HG03354 (cell line): ENCODE measurements at regions not wholly inside any gene's neighbourhood (a gene's known extent, or its start where the extent isn't known, plus 50 kb on each side); places are given as distances from the start of the nearest gene placed in this dataset.

Experiments used
- ATAC-seq: cut with Tn5 transposase; IDR thresholded peaks from one replicate; pipeline ENCODE4 v1.9.1; 2021; ENCODE audit warnings: mild to moderate bottlenecking; ENCODE audit not compliant: unreplicated experiment, poor library complexity, severe bottlenecking

DNA sequence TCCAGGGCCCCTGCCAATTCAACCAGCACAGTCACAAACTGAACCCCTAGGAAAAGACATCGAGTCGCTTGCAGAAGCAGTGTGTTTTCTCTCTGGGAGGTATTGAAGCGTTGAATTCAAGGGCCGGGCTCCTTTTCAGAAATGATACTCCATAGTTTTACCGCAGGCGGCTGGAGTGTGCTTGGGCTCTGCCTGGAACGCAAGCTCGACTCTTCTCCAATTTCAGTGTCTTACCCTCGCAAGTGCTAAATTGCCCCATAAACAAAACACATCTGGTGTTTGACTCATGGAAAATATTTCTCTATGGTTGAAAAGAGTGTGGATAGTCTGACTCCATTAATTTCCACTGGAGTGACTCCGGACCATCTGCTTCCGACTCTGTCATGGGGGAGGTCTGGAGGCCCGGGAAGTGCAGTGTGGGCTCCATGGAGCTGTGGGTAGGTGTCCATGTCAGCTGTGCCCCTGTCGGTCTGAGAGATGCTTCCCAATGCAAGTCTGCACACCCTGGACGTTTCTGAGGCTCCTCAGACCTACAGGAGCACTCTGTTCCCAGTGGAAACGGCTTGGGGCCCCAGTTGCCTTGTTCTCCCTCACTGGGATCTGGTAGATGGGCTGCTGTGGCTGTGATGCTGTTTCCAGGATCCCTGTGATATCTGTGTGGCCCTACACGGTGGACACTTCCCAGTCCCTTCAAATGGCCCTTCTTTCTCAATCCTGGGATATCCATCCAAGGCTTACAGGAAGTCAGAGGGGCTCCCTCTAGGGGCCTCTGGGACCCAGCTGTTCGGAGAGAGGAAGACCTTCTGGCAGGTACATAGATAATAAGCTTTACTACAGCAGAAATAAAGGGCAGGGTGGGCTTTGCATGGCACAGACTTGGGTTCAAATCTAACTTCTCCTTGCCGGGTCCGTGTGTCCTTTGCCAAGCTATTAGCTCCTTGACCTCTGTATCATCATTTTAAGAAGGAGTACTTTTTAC lies 119.8 kb upstream of the CDH13 start:
- ATAC-seq: no peak

DNA sequence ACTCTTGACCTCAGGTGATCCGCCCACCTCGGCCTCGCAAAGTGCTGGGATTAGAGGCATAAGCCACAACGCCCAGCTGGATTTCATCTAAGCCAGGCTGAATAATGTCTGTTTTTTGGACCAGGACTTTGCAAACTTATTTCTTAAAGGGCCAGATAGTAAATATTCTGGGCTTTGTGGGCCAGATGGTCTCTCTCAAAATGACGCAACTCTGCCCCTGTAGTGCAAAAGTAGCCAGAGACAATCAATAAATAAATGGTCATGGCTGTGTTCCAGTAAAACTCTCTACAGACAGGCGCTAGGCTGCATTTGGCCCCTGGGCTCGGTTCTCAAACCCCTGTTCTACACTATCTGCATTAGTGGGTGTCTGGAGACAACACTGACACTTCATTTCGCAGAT lies 121.9 kb upstream of the CDH13 start:
- no peak for ATAC-seq

DNA sequence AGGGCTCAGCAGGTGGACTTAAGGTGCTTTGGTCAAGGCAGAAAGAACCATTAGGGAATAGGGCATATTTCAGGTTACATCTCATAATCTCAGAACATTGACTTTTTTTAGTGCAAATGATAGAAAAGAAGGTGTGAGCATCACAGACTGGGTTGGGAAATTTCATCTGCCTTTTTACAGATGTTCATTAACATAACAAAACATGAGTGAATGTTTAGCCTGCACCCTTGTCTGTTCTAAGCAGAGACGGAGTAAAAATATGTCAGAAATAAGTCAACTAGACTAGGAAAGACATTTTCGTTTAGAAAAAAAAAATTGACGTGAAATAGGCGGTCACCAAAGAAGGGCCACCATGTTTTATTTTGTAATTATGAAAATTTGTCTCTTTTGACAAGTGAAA lies 127.5 kb upstream of the CDH13 start:
- no peak for ATAC-seq

DNA sequence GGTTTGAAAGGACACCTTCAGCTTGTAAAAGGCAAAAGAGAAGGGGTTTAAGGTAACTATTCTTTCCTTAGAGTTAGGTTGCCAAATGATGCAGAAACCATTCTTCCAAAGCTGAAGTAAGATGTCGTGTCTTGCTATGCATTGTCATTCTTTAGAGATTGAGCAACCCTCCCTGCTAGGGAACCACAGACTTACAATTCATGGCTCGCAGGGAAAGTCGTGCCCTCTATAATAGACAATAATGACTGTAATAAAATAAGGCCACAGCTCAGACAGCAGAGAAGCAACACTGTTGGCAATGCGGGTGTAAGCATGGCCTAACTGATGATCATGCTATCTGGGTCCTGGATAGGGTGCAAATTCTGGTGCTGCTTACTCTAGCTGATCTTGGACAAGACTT lies 129.6 kb upstream of the CDH13 start:
- no peak for ATAC-seq

DNA sequence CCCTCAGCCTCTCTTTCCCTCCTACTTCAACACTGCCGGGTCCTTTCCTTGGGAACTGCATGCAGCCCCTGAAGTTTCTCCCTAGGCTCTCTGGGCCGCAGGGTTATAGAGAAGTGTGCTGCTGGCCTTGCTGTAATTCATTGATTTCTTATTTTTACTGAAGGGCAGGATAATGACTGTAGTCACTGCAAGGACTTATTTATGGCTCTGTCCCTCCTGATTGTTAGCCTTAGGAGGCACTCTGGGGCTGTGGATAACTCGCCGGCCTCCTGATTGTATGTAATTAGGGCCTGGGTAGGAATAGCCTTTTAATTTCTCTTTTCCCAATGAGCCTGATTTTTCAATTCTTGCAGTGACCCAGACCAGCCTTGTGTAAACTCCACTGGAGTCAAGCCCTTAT lies 138.3 kb upstream of the CDH13 start:
- ATAC-seq: no peak

DNA sequence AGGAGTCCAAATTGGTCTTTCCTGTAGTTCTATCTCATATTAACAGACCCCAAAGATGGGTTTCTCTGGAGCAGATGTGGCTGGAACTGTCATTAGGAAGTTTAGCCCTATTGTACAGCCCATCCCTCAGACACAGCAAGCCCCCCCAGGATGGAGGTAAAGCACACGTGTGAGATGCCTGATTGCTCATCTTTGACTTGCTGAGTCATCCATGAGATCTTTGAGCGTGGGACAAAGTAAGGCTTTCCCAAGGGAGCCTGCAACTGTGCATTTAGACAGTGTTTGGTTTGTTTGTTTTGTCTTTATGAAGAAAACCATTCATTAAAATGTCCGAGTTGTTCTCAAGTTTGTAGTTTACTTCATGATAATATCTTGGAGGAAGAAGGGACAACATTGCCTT lies 145.3 kb upstream of the CDH13 start:
- no peak for ATAC-seq

DNA sequence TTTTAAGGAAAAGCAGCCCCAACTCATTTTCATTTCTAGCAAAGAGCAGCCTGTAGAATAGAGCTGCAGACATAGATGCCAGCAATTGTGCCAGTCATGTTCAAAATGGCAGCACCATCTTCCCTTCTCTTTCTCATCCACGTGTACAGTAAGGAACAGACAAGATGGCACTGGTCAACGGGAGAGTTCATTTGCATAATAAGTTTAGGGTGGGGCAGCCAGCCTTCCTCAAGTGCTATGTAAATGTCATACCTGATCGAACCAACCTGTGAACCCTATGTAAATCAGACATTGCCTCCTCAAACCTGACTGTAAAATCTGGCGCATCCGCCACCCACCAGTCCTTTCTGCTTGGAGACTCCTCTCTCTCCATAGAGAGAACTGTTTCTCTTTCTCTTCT lies 150.0 kb upstream of the CDH13 start:
- no peak for ATAC-seq

DNA sequence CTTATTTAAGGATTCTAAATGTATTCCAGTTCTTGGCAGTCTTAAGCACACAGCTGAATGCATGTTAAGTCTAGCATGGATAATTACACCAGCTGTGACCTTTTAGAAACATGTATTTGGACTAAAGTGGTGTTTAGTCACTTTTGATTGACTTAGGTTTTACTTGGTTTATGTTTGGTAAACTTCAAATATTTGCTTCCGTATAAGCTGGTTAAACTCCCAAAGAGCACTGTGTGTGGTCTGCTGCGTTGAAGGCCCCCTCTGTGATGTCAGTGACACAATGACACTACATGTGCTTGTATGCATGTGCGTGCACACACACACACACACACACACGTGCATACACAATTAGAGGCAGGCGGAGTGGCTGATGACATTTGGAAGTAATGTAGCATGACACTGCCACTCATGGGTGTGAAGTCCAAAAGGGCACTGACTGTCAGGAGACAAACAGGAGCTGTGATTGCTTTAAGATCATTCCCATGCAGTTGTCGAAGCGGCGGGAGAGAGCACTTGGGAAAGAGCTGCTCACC lies 156.1 kb upstream of the CDH13 start:
- ATAC-seq: no peak

DNA sequence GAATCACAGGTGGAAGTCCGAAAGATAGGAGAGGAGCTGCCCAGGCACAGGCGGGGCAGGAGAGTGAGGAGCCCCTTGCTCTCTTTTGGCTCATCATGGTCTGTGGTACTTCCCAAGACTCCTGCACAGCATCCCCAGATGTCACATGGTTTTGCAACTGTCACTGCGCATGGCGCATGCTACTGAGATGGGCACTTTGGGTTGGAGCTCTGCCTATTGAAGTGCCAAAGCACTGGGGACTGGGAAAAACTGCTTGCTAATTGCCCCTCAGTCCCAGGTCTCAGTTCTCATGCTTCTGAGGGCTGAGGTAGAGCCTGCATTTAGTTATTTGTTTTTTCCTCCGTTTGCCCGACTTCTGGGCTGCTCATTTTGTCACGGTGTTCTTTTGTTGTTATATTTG lies 156.8 kb upstream of the CDH13 start:
- no peak for ATAC-seq

DNA sequence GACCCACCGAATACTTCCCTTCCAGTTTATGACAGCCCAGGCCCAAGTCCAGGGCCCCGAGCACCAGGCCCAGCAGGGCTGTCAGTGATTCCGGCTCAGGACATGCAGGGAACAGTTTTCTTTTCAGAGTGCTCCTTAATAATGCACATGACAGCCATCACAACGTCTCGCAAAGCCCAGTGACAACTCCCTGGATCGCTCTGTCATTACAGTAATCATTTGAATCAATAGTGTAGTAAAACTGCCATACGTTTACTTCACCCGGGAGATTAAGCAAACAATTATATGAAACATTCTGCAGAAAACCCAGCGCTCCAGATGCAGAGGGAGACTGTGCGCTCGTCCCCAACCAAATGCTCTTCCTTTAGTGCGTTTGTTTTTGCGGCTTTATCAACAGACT lies 162.6 kb upstream of the CDH13 start:
- ATAC-seq: no peak

DNA sequence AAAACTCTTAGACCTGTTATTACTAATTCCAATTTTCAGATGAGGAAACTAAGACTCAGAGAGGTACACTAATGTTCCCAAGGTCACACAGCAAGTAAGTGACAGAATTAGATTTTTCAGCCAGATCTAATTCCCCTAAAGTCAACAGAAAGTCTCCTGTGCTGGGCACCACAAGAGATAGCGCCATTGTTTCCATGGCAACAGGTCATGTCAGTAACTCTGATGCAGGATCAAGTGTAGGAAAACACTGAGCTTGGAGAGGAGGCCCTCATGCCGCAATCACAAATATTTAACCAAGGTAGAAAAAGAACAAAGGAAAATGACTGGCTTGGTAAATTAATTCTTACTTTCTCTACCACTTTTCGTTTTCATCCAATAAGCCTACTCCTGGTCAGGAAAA lies 166.0 kb upstream of the CDH13 start:
- no peak for ATAC-seq

DNA sequence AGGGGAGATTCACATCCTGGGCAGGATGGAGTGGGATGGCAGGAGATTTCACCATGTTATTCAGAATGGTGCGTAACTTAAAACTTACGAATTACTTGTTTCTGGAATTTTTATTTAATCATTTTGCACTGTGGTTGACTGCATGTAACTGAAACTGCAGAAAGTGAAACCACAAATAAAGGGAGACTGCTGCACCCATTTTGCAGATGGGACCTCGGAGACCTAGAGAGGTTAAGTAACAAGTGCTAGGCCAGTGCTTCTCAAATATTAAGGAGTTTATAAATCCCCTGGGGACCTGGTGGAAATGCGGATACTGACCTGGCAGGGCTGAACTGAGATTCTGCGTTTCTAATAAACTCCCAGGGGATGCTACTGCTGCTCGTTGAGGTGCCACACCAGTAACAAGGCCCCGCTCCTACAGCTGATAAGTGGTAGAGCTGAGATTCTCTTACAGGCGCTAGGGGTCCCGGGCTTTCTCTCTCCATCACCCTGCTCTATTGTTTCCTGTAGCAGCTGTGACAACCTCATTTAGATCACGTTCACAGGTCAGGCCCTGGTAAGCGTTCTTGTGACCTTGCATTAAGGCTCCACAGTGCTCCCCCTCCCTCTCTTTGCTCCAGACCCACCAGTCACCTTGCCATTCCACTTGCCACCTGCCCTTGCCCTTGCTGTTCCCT lies 167.1 kb upstream of the CDH13 start:
- no peak for ATAC-seq

DNA sequence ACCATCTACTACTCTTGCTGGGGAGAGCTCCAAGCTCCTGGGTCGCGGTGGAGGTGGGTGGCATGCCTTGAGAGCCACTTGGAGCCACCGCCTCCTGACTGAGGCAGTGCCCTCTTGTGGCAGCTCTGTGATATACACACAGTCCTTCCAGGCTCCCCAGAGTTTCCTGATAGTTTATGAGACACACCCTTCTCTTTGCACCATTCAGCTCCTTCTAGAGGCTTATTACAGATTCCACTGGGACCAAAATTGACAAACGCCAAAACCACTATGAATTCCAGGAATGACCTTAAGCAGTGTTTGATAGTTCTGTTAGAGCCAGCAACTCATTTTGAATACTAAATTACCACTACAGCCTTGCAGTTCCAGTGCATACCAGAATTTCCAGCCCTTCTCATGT lies 170.1 kb upstream of the CDH13 start:
- ATAC-seq: peak; percentile 91

DNA sequence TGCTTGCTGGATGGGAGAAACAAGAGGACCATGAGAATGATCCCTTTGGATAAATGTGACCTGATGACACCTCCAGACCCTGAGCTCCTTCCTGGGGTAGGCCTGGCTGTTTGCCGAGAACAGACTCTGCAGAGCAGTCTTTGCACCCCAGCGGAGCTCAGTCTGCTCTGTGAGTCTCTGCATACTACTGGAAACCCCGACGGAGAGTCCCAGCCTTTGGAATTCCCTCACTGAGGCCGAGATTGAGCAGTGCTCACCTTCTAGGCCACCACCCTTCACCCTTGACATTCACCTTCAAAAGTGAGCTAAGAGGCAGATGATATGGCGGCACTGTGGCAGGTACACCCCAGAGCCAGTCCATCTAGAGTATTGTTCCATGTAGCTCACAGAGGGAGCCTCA lies 172.2 kb upstream of the CDH13 start:
- no peak for ATAC-seq

DNA sequence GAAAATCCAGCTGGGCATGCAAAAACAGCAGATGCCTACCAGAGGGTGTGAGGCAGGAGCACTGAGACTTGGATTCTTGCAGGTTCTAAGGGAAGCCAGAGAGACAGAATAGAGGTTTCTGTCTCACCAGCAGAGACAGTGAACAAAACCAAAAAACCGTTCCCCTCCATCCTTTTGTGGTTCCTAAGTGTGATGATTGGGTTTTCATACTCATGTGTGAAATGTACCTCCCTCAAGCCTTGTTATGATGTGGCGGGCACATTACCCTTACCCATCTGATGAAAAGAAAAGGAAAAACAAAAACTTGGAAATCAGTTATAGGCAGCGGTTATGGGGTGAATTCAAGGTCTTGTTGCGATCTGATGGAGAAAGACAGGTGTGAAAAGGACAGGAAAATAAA lies 172.6 kb upstream of the CDH13 start:
- no peak for ATAC-seq

DNA sequence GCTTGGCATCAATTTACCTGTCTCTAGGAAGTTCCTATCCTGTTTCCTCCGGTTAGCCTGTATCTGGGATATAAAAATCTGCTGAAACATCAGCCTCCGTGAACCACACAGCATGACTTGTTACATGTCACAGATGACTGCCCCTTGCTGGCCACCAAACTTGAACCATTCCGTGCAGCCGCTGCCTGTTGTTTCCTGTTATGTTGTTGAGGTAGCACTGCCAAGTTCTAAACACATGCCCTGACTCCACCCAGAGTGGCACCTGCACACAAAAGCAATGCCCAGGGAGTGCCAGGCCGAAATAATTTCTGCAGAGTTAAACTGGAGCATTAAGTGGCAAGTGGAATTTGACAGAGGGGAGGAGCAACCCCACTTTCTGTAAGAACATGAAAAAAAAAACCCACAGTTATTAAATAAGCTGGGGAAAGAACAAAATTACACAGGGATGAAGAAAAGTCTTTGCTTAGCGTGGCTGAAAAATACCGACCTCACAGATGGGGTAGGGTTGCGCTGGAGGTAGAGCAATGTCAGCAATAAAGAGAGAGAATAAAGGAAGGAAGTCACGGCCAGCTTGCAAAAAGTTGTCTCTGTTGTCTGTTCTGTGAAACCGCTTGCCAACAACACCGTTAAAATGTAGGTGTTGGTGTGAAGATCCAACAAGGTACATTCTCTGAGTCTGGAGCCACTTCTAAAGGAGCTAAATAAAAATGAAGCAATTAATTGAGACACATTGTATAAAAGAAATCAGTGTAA lies 174.6 kb upstream of the CDH13 start:
- ATAC-seq: no peak

DNA sequence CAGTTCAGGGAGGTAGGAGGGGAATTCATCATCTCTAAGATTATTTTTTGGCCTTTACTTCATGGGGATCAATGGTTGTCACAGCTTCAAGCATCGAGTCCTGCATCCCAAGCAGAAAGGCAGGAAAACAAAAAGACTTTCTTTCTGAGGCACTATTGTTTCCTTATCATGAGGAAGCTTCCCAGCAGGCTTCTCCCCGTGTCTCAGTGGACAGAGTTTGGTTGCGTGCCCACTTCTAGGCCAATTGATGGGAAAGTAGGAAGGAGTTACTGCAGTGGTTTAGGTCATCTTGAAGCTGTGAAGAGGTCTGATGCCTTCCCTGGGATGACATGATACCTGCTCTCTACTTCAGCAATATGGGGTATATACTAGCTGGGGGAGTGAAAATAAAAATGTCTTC lies 175.3 kb upstream of the CDH13 start:
- ATAC-seq: no peak

DNA sequence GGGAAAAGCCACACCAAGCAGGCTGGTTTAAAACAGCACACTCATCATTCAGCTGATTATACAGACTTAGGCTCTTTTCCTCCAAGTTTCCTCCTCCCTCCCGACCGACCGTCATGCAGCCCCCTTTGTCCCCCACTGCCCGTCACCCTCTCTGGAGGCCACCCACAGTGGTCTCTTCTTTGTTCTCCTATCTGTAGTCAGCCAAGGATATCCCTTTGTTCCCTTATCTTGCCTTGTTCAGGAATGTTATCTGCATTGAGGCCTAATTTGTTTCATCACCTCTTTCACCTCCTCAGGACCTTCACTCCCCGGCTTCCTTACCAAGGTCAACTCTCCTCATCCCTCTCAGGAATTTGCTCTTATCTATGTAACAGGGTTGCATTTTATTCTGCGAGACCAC lies 186.4 kb upstream of the CDH13 start:
- ATAC-seq: no peak

DNA sequence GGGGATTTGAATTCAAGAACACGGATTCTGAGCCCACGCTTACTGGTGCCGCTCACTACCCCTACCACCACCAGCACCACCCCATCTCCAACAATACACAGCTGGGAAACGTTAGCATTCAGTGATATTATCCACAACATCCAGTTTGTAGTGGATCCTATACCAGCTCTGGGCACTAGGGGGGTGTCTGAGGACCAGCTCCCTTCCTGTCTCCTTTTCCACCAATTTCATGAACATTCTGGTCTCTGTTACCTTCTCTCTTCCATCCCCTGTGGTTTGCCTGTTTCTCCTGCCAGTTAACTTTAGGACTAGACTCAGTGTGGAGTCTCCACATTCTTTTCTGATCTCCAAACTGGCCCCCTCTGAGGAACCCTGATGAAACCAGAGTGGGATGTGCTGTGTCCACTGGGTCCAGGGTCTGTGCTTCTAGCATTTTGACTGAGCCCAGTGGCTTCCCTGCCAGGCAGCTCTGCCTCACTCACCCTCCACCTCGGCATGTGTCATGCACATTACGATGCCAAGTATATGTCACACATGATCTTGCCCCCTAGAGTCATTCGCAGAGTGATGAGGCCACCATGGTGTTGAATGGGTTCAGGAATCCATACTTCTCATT lies 187.0 kb upstream of the CDH13 start:
- no peak for ATAC-seq

DNA sequence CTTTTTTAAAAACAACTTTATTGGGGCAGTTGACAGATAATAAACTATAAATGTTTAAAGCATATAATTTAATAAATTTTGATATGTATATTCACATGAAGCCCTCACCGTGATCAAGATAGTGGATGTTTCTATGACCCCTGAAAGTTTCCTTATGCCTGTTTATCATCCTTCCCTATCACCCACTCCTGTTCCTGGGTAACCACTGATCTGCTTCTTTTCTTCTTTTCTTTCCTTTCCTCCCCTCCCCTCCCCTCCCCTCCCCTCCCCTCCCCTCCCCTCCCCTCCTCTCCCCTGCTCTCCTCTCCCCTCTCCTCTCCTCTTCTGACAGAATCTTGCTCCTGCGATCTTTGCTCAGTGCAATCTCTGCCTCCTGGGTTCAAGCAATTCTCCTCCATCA lies 193.7 kb upstream of the CDH13 start:
- ATAC-seq: no peak
